Testis (tissue), 2 donors: ENCODE measurements at regions not wholly inside any gene's neighbourhood (a gene's known extent, or its start where the extent isn't known, plus 50 kb on each side); places are given as distances from the start of the nearest gene placed in this dataset.

Experiments used
- CTCF ChIP-seq, 3 experiments: fragments of 450-650 bp in 2 of 3; fragments of 200-600 bp in 1 of 3; sonication (generic) in 1 of 3; IDR thresholded peaks; one replicate each; pipeline ENCODE4 v1.5.1; 2016 to 2019; ENCODE audit warnings: antibody characterized with exemption in 3 of 3, mild to moderate bottlenecking in 2 of 3, moderate library complexity in 1 of 3
- POLR2A ChIP-seq: fragments of 450-650 bp; IDR thresholded peaks from one replicate; pipeline ENCODE4 v1.6.1; 2017; ENCODE audit warnings: antibody characterized with exemption, mild to moderate bottlenecking, moderate library complexity

- TF ChIP-seq CTCF (IDR thresholded peaks at IDR 0.05) (no peak), POLR2A (no peak)
Measured at GRCh38 chr6:73898599-73898998, 202.6 kb downstream of the CD109 start.
